HG03460 (cell line): ENCODE measurements at regions not wholly inside any gene's neighbourhood (a gene's known extent, or its start where the extent isn't known, plus 50 kb on each side); places are given as distances from the start of the nearest gene placed in this dataset.
A peak's percentile ranks its signal among the peaks of the same experiment; 100 is the strongest.
"Not testable (repeated sequence)": the region's sequence is repeated elsewhere in the genome, so short reads cannot be mapped to it uniquely, and the experiment has no call there.

Experiments
- ATAC-seq: cut with Tn5 transposase; IDR thresholded peaks from one replicate; pipeline ENCODE4 v1.9.1; 2021; ENCODE audit not compliant: unreplicated experiment

GRCh38 chr12:128079446-128079845 is 187.5 kb upstream of the TMEM132C start:
- ATAC-seq = no peak

- no peak for ATAC-seq
Observed at GRCh38 chr12:128083132-128083729, 183.7 kb upstream of the TMEM132C start.

- ATAC-seq = no peak
Observed at GRCh38 chr12:128088926-128089325, 178.0 kb upstream of the TMEM132C start.

GRCh38 chr12:128089961-128090360 is 177.0 kb upstream of the TMEM132C start:
- ATAC-seq = no peak

GRCh38 chr12:128091101-128091720 is 175.8 kb upstream of the TMEM132C start:
- no peak for ATAC-seq

- ATAC-seq = no peak
Observed at GRCh38 chr12:128091951-128092382, 175.0 kb upstream of the TMEM132C start.

GRCh38 chr12:128098730-128099129 is 168.2 kb upstream of the TMEM132C start:
- ATAC-seq = no peak

GRCh38 chr12:128103152-128103551 is 163.8 kb upstream of the TMEM132C start:
- ATAC-seq = no peak

GRCh38 chr12:128109236-128109635 is 157.7 kb upstream of the TMEM132C start:
- no peak for ATAC-seq

GRCh38 chr12:128109636-128110035 is 157.3 kb upstream of the TMEM132C start:
- no peak for ATAC-seq

- no peak for ATAC-seq
Observed at GRCh38 chr12:128111333-128111732, 155.6 kb upstream of the TMEM132C start.

GRCh38 chr12:128111951-128112350 is 155.0 kb upstream of the TMEM132C start:
- ATAC-seq = no peak

GRCh38 chr12:128113250-128113649 is 153.7 kb upstream of the TMEM132C start:
- ATAC-seq = not testable (repeated sequence)

- ATAC-seq = no peak
Observed at GRCh38 chr12:128114485-128114884, 152.5 kb upstream of the TMEM132C start.

- no peak for ATAC-seq
Observed at GRCh38 chr12:128116537-128116936, 150.4 kb upstream of the TMEM132C start.

- ATAC-seq = no peak
Observed at GRCh38 chr12:128120035-128120434, 146.9 kb upstream of the TMEM132C start.

- ATAC-seq = no peak
Observed at GRCh38 chr12:128121424-128121823, 145.5 kb upstream of the TMEM132C start.

- ATAC-seq = no peak
Observed at GRCh38 chr12:128123096-128123495, 143.9 kb upstream of the TMEM132C start.

- no peak for ATAC-seq
Observed at GRCh38 chr12:128131955-128132354, 135.0 kb upstream of the TMEM132C start.

GRCh38 chr12:128133321-128134073 is 133.5 kb upstream of the TMEM132C start:
- ATAC-seq = no peak

- ATAC-seq = peak; percentile 89
Observed at GRCh38 chr12:128137140-128137539, 129.8 kb upstream of the TMEM132C start.

GRCh38 chr12:128138125-128138524 is 128.8 kb upstream of the TMEM132C start:
- no peak for ATAC-seq
